Astrocyte (in vitro differentiated cells and primary cell): ENCODE measurements at regions not wholly inside any gene's neighbourhood (a gene's known extent, or its start where the extent isn't known, plus 50 kb on each side); places are given as distances from the start of the nearest gene placed in this dataset.
A peak's percentile ranks its signal among the peaks of the same experiment; 100 is the strongest.

Experiments
- DNase-seq: peaks from one replicate; pipeline ENCODE4 v3.0.0-alpha.2; 2010; ENCODE audit warnings: low read depth
- FAIRE-seq: peaks from 2 replicates; lab custom pipeline; 2011; peaks lifted over from hg19 to GRCh38; lab: Jason Lieb, UNC
- H2AFZ ChIP-seq: 2 replicates; pipeline ENCODE4 v1.6.0; 2012; ENCODE audit warnings: low read depth, low read length, inconsistent platforms
- H3K27ac ChIP-seq: 2 replicates; pipeline ENCODE4 v1.5.1; 2011; ENCODE audit warnings: low read depth, low read length, inconsistent platforms
- H3K27me3 ChIP-seq: 2 replicates; pipeline ENCODE4 v1.6.0; 2011; ENCODE audit warnings: low read length, inconsistent platforms; ENCODE audit not compliant: insufficient read depth
- H3K36me3 ChIP-seq: 2 replicates; pipeline ENCODE4 v1.5.1; 2011; ENCODE audit warnings: low read length, inconsistent platforms; ENCODE audit not compliant: insufficient read depth
- H3K4me1 ChIP-seq: 2 replicates; pipeline ENCODE4 v1.5.1; 2011; ENCODE audit warnings: low read length, inconsistent platforms; ENCODE audit not compliant: insufficient read depth
- H3K4me2 ChIP-seq: 2 replicates; pipeline ENCODE4 v1.6.0; 2012; ENCODE audit warnings: low read length, inconsistent platforms
- H3K4me3 ChIP-seq: 2 replicates; pipeline ENCODE4 v1.5.1; 2011; ENCODE audit warnings: low read depth, mild to moderate bottlenecking, low read length, inconsistent platforms; ENCODE audit not compliant: insufficient read depth
- H3K79me2 ChIP-seq: 2 replicates; pipeline ENCODE4 v1.6.0; 2012; ENCODE audit warnings: mild to moderate bottlenecking, low read length, inconsistent platforms; ENCODE audit not compliant: insufficient read depth
- H3K9ac ChIP-seq: 2 replicates; pipeline ENCODE4 v1.6.0; 2012; ENCODE audit warnings: mild to moderate bottlenecking, low read length, inconsistent platforms
- H3K9me3 ChIP-seq: 2 replicates; pipeline ENCODE4 v1.5.1; 2012; ENCODE audit warnings: low read depth, mild to moderate bottlenecking, low read length, inconsistent platforms; ENCODE audit not compliant: insufficient read depth
- H4K20me1 ChIP-seq: 2 replicates; pipeline ENCODE4 v1.6.0; 2012; ENCODE audit warnings: low read length, inconsistent platforms; ENCODE audit not compliant: insufficient read depth
- H3K27ac Mint-ChIP-seq: one replicate; pipeline ENCODE4 v1.8.0; 2021; ENCODE audit warnings: mild to moderate bottlenecking, mixed read lengths; ENCODE audit not compliant: unreplicated experiment
- H3K27me3 Mint-ChIP-seq: one replicate; pipeline ENCODE4 v1.8.0; 2021; ENCODE audit warnings: low read depth, mixed read lengths; ENCODE audit not compliant: unreplicated experiment
- H3K36me3 Mint-ChIP-seq: one replicate; pipeline ENCODE4 v1.8.0; 2021; ENCODE audit warnings: low read depth, mixed read lengths; ENCODE audit not compliant: unreplicated experiment
- H3K4me1 Mint-ChIP-seq: one replicate; pipeline ENCODE4 v1.8.0; 2021; ENCODE audit warnings: low read depth, mixed read lengths; ENCODE audit not compliant: unreplicated experiment
- H3K4me3 Mint-ChIP-seq: one replicate; pipeline ENCODE4 v1.8.0; 2021; ENCODE audit warnings: mild to moderate bottlenecking, moderate library complexity, mixed read lengths; ENCODE audit not compliant: unreplicated experiment
- H3K9me3 Mint-ChIP-seq: one replicate; pipeline ENCODE4 v1.8.0; 2021; ENCODE audit warnings: mild to moderate bottlenecking, mixed read lengths; ENCODE audit not compliant: unreplicated experiment
- EZH2 ChIP-seq: IDR thresholded peaks from 2 replicates; pipeline ENCODE4 v1.6.1; 2012; ENCODE audit warnings: mild to moderate bottlenecking, low read length, inconsistent platforms; ENCODE audit not compliant: insufficient read depth
- TF ChIP-seq, protein P1 (sequence below): IDR thresholded peaks from 2 replicates; pipeline ENCODE4 v1.5.1; 2011; ENCODE audit warnings: low read depth, mild to moderate bottlenecking, inconsistent platforms, low read length, moderate library complexity; ENCODE audit not compliant: insufficient read depth

GRCh38 chrX:26375346-26375745 is 159.4 kb downstream of the MAGEB5 start:
- no peak overlapping the region for H3K9ac ChIP-seq
- H3K79me2 ChIP-seq: no peaks in the 10 kb centered on the region
- Mint-ChIP-seq H3K4me3 (no peak overlapping the region), H3K36me3 (no peaks in the 10 kb centered on the region), H3K4me1 (no peaks in the 10 kb centered on the region), H3K9me3 (no peaks in the 10 kb centered on the region), H3K27ac (no peak overlapping the region), H3K27me3 (no peaks in the 10 kb centered on the region)
- no peaks in the 10 kb centered on the region for H3K36me3 ChIP-seq
- H3K27me3 ChIP-seq: no peaks in the 10 kb centered on the region
- H2AFZ ChIP-seq: no peak overlapping the region
- peak; percentile 50 for FAIRE-seq
- no peaks in the 10 kb centered on the region for H4K20me1 ChIP-seq
- no peak overlapping the region for H3K4me3 ChIP-seq
- H3K4me2 ChIP-seq: no peak overlapping the region
- no peak for DNase-seq
- no peaks in the 10 kb centered on the region for H3K9me3 ChIP-seq
- H3K4me1 ChIP-seq: no peaks in the 10 kb centered on the region
- H3K27ac ChIP-seq: no peak overlapping the region
- TF ChIP-seq, protein P1, sequence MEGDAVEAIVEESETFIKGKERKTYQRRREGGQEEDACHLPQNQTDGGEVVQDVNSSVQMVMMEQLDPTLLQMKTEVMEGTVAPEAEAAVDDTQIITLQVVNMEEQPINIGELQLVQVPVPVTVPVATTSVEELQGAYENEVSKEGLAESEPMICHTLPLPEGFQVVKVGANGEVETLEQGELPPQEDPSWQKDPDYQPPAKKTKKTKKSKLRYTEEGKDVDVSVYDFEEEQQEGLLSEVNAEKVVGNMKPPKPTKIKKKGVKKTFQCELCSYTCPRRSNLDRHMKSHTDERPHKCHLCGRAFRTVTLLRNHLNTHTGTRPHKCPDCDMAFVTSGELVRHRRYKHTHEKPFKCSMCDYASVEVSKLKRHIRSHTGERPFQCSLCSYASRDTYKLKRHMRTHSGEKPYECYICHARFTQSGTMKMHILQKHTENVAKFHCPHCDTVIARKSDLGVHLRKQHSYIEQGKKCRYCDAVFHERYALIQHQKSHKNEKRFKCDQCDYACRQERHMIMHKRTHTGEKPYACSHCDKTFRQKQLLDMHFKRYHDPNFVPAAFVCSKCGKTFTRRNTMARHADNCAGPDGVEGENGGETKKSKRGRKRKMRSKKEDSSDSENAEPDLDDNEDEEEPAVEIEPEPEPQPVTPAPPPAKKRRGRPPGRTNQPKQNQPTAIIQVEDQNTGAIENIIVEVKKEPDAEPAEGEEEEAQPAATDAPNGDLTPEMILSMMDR: no peak

DNA sequence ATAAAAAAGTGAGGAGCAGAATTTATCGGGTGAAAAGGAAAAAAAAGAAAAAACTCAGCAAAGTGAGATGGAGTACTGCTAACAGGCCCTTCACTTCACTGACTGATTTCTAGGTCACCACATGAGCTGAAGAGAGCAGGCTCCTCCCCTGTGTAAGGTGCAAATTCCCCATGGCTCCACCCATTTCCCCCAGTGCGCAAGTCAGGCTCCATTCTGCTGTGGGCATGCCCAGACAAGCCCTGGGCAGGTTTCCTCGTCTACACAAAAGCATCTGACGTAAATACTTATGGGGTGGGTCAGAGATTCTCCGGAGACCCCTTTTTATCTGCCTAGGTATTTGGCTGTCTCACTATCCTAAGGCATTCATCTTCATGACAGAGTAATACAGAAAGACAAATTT is 157.9 kb downstream of the MAGEB5 start:
- H3K9me3 ChIP-seq: no peaks in the 10 kb centered on the region
- Mint-ChIP-seq H3K27me3 (no peaks in the 10 kb centered on the region), H3K4me3 (no peak overlapping the region), H3K4me1 (no peaks in the 10 kb centered on the region), H3K27ac (no peak overlapping the region), H3K36me3 (no peaks in the 10 kb centered on the region), H3K9me3 (no peaks in the 10 kb centered on the region)
- H3K36me3 ChIP-seq: no peaks in the 10 kb centered on the region
- no peaks in the 10 kb centered on the region for H3K4me1 ChIP-seq
- no peaks in the 10 kb centered on the region for H3K79me2 ChIP-seq
- no peaks in the 10 kb centered on the region for H3K27me3 ChIP-seq
- TF ChIP-seq, protein P1: no peak
- TF ChIP-seq EZH2: no peak
- no peak overlapping the region for H3K4me2 ChIP-seq
- no peak overlapping the region for H3K4me3 ChIP-seq
- H3K27ac ChIP-seq: no peak overlapping the region
- H3K9ac ChIP-seq: no peak overlapping the region
- no peak overlapping the region for H2AFZ ChIP-seq
- no peak for DNase-seq
- H4K20me1 ChIP-seq: no peaks in the 10 kb centered on the region
- FAIRE-seq: no peak

- Mint-ChIP-seq H3K4me1 (no peaks in the 10 kb centered on the region), H3K36me3 (no peaks in the 10 kb centered on the region), H3K9me3 (peaks cover 2% of the 10 kb centered on the region), H3K4me3 (no peak overlapping the region), H3K27me3 (no peaks in the 10 kb centered on the region), H3K27ac (no peak overlapping the region)
- H3K27ac ChIP-seq: no peak overlapping the region
- no peak for FAIRE-seq
- H3K4me3 ChIP-seq: no peak overlapping the region
- no peak overlapping the region for H2AFZ ChIP-seq
- TF ChIP-seq, protein P1: no peak
- TF ChIP-seq EZH2: no peak
- H3K36me3 ChIP-seq: no peaks in the 10 kb centered on the region
- H3K9me3 ChIP-seq: no peaks in the 10 kb centered on the region
- no peak overlapping the region for H3K4me2 ChIP-seq
- DNase-seq: no peak
- H4K20me1 ChIP-seq: no peaks in the 10 kb centered on the region
- no peaks in the 10 kb centered on the region for H3K79me2 ChIP-seq
- H3K4me1 ChIP-seq: no peaks in the 10 kb centered on the region
- no peaks in the 10 kb centered on the region for H3K27me3 ChIP-seq
- no peak overlapping the region for H3K9ac ChIP-seq
Measured at GRCh38 chrX:26352891-26353430, 137.0 kb downstream of the MAGEB5 start.
